HG03159 (cell line): ENCODE measurements at regions not wholly inside any gene's neighbourhood (a gene's known extent, or its start where the extent isn't known, plus 50 kb on each side); places are given as distances from the start of the nearest gene placed in this dataset.

ENCODE experiments used
- ATAC-seq: cut with Tn5 transposase; IDR thresholded peaks from one replicate; pipeline ENCODE4 v1.9.1; 2021; ENCODE audit warnings: mild to moderate bottlenecking, moderate library complexity; ENCODE audit not compliant: unreplicated experiment

- no peak for ATAC-seq
Observed at GRCh38 chr13:31895691-31896090, 135.9 kb upstream of the FRY start.

GRCh38 chr13:31896427-31896826, 135.1 kb upstream of the FRY start:
- no peak for ATAC-seq

- ATAC-seq = no peak
Observed at GRCh38 chr13:31898378-31899071, 133.0 kb upstream of the FRY start.

GRCh38 chr13:31901985-31902384, 129.6 kb upstream of the FRY start:
- ATAC-seq = no peak

GRCh38 chr13:31903111-31903815, 128.3 kb upstream of the FRY start:
- ATAC-seq = no peak

GRCh38 chr13:31904941-31905824, 126.4 kb upstream of the FRY start:
- ATAC-seq = no peak

GRCh38 chr13:31905961-31906360, 125.6 kb upstream of the FRY start:
- ATAC-seq = no peak

- ATAC-seq = no peak
Observed at GRCh38 chr13:31908696-31909411, 122.7 kb upstream of the FRY start.

- peak; percentile 57 for ATAC-seq
Observed at GRCh38 chr13:31909864-31910551, 121.6 kb upstream of the FRY start.

GRCh38 chr13:31910633-31911032, 120.9 kb upstream of the FRY start:
- no peak for ATAC-seq

- ATAC-seq = no peak
Observed at GRCh38 chr13:31912647-31913401, 118.8 kb upstream of the FRY start.

- no peak for ATAC-seq
Observed at GRCh38 chr13:31913459-31913858, 118.1 kb upstream of the FRY start.

- no peak for ATAC-seq
Observed at GRCh38 chr13:31914843-31915242, 116.7 kb upstream of the FRY start.

- no peak for ATAC-seq
Observed at GRCh38 chr13:31918707-31919106, 112.9 kb upstream of the FRY start.

- ATAC-seq = no peak
Observed at GRCh38 chr13:31919241-31919640, 112.3 kb upstream of the FRY start.

GRCh38 chr13:31919971-31920726, 111.4 kb upstream of the FRY start:
- no peak for ATAC-seq

GRCh38 chr13:31920727-31921100, 110.9 kb upstream of the FRY start:
- ATAC-seq = no peak

- ATAC-seq = no peak
Observed at GRCh38 chr13:31922724-31923123, 108.8 kb upstream of the FRY start.

GRCh38 chr13:31923134-31923763, 108.3 kb upstream of the FRY start:
- no peak for ATAC-seq
